GM19438 (cell line): ENCODE measurements at regions not wholly inside any gene's neighbourhood (a gene's known extent, or its start where the extent isn't known, plus 50 kb on each side); places are given as distances from the start of the nearest gene placed in this dataset.

ENCODE experiments used
- ATAC-seq: cut with Tn5 transposase; IDR thresholded peaks from one replicate; pipeline ENCODE4 v1.9.1; 2021; ENCODE audit warnings: low read depth; ENCODE audit not compliant: unreplicated experiment

- ATAC-seq, result no peak
Measured at GRCh38 chr15:95857124-95857757, 473.3 kb upstream of the NR2F2 start.

DNA sequence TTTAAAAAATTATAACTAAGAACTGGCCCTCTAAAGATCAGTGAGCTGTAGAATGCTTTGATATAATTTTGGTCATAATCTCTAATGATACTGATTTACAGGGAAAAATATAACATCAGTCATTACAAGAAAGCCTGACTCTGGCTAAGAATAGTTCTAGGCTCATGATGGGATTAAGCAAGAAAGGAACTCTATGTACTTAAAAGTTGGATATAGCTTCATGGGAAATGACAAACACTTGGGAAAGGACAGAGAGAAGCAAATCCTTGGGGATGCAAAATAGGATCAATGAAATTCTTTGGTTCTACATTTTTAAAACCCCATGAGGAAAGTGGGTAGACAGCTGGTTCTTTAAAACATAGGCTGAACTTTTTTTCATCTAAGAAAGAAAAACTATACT, 472.7 kb upstream of the NR2F2 start:
- no peak for ATAC-seq

DNA sequence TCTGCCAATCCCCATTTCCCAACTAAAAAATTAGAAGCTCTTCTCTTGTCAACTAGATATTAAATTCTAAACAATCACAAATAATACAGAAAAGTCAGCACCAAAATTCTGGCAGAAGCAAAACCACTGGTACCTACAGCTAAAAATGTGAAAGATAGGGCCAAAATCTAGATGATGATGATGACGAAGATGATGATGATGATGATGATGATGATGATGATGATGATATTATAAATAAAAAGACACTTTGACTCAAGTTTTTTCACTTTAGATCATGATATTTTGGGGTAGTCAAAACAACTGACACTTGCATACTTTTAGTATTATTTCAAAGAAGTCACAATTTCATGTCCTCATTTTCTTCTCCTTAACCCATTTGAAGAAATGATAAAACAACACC, 470.1 kb upstream of the NR2F2 start:
- no peak for ATAC-seq

GRCh38 chr15:95864467-95864886, 466.0 kb upstream of the NR2F2 start:
- ATAC-seq, result no peak

DNA sequence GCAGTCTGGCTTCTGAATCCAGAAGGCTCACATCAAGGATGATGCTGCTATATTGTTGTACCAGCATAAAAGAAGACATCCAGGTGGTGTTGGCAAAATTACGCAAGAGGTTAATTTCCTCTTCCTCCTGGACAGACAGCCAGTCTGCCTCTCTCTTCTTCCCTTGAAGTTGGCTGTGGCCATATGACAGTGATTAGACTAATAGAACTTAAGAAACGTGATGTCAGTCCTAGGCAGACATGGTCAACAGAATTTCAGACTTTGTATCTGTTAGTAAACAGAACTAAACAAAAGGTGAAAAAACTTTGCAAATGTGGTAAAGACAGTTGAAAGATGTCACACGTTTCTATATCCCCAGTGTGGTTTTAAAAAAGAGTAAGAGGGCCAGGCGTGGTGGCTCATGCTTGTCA, 465.2 kb upstream of the NR2F2 start:
- ATAC-seq, result no peak

DNA sequence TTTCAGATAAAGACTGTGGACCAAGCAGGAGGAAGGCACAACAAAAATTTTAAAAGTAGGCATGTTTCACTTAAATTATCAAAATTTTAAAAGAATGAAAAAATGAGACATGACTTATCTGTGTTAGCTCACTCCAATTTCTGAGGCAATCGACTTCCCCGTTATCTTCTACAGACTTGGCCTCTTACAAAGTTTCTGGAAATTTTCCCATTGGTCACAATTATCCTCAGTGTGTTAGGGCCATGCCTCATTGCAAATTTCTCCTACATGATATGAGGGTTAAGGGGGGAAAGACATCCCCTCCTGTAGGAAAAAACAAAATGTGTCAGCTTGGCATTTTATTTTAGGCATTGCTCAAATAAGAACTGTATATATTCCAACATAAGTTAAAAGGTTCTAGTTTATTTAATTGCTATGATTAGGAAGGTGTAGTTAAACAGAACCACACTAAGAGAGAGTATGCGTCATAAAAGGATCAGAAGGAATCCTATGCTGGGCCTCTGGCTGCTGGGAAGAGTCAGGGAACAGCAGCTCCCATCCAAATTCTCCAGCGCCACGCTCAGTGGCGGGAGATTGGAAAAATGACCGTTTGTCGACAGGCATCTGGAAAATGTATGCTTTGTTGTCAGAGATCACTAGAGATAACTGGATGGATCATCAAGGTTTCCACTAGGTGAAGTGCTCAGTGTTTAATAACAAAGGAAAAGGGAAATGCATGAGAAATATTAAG, 463.6 kb upstream of the NR2F2 start:
- ATAC-seq, result no peak

- ATAC-seq, result no peak
Measured at GRCh38 chr15:95868450-95868849, 462.1 kb upstream of the NR2F2 start.

DNA sequence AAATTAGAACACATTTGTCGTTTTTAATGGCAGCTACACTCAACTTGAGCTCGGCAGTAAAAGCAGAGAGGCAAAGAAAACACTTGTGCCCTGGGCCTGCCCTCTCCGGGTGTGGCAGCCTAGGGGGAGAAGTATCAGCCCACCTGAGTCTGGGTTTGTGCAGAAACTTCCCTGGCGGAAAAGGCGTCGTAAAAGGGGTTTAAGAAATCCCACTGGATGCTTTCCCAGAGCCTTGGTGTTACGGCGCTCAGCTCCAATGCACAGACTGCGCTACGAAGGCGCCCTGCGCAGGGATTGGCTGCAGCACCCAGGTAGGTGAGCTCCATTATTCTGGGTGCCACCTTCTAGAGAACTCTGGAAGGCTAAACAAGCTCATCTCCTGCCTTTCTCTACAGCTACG, 461.5 kb upstream of the NR2F2 start:
- no peak for ATAC-seq

DNA sequence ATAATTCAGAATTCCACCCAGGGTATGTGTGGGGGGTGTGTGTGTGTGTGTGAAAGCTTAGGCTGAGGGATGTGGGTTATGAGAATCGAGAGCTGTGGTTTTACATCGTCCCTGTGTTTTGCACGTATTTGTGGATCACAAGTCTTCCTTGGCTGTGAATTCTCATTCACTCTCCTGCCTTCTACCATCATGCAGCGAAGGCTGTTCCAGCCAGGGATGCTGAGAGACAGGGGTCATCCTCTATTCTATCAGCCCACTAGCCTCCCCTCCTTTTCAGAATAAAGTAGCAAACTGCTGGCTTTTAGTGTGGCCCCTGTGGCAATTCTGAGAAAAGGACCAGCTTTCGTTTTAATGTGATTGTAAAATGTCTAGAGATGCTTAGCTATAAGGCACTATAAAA, 460.6 kb upstream of the NR2F2 start:
- ATAC-seq, result no peak

- ATAC-seq, result no peak
Measured at GRCh38 chr15:95872366-95872771, 458.1 kb upstream of the NR2F2 start.

DNA sequence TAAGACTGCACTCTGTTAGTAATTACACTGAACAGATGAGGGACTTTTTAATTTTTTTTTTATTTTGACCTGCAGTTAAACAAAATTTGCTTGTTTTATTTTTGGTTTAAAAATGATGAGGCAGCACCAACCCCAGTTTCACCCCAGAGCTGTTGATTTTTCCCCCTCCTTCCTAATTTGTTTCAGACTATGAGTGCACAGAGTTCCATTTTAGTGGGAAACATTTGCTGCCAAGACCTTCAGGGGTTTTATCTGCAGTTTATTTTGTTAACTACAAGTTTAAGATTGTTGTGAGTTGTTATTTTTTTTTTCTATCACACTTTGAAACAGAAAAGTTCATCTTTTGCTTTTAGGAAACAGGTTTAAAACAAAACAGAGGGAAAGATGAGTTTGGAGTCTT, 455.9 kb upstream of the NR2F2 start:
- ATAC-seq, result no peak

DNA sequence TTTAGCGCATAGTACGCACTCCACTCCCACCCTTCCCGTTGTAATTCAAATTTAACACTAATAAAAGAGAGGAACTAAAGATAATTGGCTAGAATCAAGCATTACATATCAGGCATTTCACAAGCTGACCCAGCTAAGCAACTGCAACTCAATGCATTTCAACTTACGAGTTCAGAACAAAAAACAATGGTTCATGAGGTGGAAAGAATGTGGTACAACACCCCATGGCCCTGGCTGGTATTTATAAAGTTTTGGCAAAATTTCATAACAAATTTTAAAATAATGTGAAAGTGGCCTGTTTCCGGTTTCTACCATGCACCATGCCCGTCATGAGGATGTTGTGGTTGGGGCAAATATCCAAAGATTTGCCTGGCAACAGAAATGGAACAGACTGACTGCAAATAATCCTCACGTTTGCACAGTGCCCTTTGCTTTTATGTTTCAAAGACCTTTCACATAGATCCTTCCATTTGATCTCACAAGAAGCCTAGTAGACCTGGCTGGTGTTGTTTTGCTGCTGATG, 455.3 kb upstream of the NR2F2 start:
- no peak for ATAC-seq

- ATAC-seq, result no peak
Measured at GRCh38 chr15:95880031-95880570, 450.4 kb upstream of the NR2F2 start.

- no peak for ATAC-seq
Measured at GRCh38 chr15:95880630-95881029, 449.9 kb upstream of the NR2F2 start.

GRCh38 chr15:95883064-95883463, 447.4 kb upstream of the NR2F2 start:
- no peak for ATAC-seq

DNA sequence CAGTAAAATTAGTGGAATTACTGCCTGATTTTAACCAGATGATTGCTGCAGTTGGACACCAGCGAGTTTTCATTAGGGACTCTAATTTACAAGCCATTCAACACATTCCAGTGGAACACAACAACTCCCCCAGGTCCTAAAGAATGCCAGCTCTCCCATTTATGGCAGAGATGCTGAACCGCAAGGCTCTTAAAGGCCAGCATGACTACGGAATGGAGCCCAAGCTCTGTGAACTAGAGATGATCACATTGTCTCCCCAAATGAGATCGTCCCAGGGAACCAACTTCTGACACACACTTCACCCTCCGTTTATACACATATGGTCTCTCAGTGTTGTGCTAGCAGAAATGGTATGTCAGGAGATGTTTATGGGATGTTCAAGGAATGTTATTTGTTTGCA, 446.2 kb upstream of the NR2F2 start:
- no peak for ATAC-seq

DNA sequence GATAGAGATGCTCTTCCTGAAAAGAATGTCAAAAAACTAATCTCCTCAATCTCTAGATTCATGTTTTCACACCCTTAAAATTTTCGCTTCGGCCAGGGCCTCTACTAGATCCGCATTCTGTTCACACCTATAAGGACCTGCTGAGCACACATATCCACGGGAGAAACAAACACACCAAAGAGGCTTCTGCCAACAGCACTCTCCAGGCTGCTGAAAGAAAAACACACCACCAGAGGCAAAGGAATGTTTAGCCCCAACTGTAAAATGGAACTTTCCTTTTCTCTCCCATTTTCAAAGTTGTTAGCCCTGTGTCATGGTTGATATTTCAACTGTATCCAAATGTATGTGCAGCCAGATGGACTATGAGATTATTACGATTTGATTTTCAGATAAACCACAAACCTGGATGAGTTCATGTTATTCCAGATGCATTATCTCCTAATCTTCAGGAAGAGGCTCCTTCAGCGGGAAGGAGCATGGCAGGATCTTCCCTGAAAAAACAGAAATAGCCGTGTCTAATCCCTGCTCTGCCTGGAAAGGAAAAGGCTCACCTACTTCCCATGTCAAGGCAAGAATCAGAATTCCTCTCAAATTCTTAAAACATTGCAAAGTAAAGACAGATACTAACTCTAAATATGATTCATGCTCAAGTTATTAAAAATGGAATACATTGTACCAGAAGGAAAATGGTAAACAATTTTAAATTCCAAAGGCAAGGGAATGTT, 442.7 kb upstream of the NR2F2 start:
- ATAC-seq, result no peak

GRCh38 chr15:95888762-95889161, 441.7 kb upstream of the NR2F2 start:
- no peak for ATAC-seq

DNA sequence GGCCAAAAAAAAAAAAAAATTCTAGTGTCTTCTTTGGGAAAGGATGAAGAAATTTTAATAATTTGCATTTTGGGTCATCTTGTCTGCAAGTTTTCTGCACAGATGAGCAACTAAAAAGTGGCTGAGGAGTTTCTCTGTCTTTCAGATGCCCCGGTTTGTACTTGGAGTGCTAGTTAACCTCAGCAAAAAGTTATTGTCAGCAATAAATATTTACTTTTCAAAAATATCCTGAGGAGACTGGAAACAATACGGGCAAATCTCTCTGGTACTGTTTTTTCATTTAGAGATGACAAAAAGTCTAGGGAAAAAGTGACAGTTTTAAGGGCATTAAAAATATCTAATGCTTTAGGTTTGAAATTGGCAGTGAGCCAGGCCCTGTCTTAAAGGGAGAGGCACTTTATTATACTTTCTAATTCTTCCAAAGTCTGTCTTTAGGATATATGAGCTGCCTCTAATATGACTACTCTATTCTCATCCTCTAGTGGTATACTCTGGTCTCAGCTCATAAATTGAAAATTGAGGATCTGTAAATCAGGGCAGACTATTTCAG, 436.0 kb upstream of the NR2F2 start:
- ATAC-seq, result no peak

DNA sequence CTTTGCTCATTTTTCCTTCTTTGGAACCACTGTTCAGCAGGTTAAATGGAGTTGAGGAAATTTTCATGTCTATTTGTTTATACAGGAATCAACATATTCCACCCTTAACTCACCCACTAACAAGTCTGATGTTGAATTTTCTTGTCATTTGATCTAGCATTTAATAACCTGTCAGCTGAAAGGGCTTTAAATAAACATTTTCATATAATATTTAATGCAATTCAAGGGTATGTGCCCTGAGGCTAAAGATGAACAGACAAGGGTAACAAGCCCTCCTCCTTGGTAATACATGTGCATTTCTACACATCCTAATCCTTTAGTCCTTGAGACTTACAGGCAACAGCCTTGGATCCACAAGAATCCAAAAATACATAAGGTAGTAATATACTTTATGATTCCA, 435.0 kb upstream of the NR2F2 start:
- ATAC-seq, result no peak

DNA sequence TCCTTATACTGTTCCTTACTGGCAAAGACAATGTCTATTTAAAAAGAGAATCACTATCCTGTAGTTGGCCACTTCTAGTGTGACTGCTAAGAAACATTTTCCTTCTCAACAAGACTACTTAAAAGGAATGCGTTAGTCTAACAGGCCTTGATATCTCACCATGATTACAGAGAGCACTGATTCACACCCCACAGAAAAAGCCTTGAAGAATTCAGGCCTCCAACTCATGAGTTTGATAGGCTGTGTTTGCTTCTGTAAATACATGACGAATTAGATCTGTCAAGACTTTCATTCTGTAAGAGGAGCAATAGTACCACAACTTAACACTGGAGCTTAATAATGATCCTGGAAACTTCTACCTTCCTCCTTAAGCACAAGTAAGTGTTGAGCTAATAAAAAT, 432.8 kb upstream of the NR2F2 start:
- ATAC-seq, result no peak
